Astrocyte (in vitro differentiated cells and primary cell): ENCODE measurements at regions not wholly inside any gene's neighbourhood (a gene's known extent, or its start where the extent isn't known, plus 50 kb on each side); places are given as distances from the start of the nearest gene placed in this dataset.

ENCODE experiments used
- EZH2 ChIP-seq: IDR thresholded peaks from 2 replicates; pipeline ENCODE4 v1.6.1; 2012; ENCODE audit warnings: mild to moderate bottlenecking, low read length, inconsistent platforms; ENCODE audit not compliant: insufficient read depth
- TF ChIP-seq, protein P1 (sequence below): IDR thresholded peaks from 2 replicates; pipeline ENCODE4 v1.5.1; 2011; ENCODE audit warnings: low read depth, mild to moderate bottlenecking, inconsistent platforms, low read length, moderate library complexity; ENCODE audit not compliant: insufficient read depth

GRCh38 chr18:51498085-51498855, 300.8 kb upstream of the MEX3C start:
- TF ChIP-seq, protein P1, sequence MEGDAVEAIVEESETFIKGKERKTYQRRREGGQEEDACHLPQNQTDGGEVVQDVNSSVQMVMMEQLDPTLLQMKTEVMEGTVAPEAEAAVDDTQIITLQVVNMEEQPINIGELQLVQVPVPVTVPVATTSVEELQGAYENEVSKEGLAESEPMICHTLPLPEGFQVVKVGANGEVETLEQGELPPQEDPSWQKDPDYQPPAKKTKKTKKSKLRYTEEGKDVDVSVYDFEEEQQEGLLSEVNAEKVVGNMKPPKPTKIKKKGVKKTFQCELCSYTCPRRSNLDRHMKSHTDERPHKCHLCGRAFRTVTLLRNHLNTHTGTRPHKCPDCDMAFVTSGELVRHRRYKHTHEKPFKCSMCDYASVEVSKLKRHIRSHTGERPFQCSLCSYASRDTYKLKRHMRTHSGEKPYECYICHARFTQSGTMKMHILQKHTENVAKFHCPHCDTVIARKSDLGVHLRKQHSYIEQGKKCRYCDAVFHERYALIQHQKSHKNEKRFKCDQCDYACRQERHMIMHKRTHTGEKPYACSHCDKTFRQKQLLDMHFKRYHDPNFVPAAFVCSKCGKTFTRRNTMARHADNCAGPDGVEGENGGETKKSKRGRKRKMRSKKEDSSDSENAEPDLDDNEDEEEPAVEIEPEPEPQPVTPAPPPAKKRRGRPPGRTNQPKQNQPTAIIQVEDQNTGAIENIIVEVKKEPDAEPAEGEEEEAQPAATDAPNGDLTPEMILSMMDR: no peak
- TF ChIP-seq EZH2: no peak
